ENCODE measurements at regions not wholly inside any gene's neighbourhood (a gene's known extent, or its start where the extent isn't known, plus 50 kb on each side); places are given as distances from the start of the nearest gene placed in this dataset.

DNA sequence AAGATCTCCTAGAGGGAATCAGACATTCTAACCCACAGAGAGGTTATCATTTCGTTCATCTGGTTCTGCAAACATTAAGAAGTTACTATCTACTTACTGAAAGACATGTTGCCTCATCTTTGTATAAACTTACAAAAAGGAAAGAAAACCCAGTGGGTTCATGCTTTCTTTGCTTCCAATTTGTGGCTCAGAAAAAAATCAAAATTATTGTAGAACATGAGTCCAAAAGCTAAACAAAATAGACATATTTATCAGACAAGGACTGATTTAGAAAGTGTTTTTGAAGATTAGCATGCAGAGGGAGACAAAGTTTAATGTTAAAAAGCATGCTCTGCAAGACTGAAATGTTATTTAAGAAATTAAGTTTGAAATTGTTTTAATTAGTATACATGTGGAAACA, 123.1 kb downstream of the MBL2 start:
- no peaks in the 10 kb centered on the region for H3K27me3 Mint-ChIP-seq
- intact Hi-C loops (cut with micrococcal nuclease): no loop called here

DNA sequence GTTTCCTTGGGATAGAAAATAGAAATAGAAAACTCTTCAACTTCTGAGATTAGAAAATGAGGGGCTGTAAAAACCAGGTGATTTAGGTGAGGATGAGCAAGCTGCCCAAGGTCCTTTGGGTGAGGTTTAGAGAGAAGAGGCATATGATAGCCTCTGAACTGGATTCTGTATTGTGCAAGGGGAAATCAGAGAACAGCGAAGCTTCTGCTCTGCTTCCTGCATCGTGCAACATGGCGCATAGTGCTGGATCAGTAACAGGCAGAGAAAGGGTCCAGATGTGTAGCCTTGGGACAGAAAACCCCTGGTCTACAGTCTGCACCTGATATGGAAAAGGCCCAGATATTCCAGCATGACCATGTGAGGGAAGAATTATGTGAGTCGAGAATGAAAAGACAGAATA, 121.7 kb downstream of the MBL2 start:
- Histone ChIP-seq H3K4me3 (ENCODE audit: low read length) (no peak overlapping the region), H3K27me3 (ENCODE audit: control insufficient read depth in 2 of 2, insufficient read depth in 2 of 2, low read length in 2 of 2) (no peaks in the 10 kb centered on the region), H3K36me3 (ENCODE audit: control insufficient read depth in 2 of 3, insufficient read depth in 3 of 3, low read length in 3 of 3) (no peaks in the 10 kb centered on the region), H3K9me3 (ENCODE audit: control insufficient read depth in 2 of 3, low read length in 3 of 3) (no peaks in the 10 kb centered on the region), H3K27ac (ENCODE audit: low read depth, low read length) (no peak overlapping the region), H3K4me1 (ENCODE audit: control insufficient read depth in 2 of 2, insufficient read depth in 2 of 2, low read length in 2 of 2) (no peaks in the 10 kb centered on the region)
- Mint-ChIP-seq H3K36me3 (no peaks in the 10 kb centered on the region), H3K27me3 (no peaks in the 10 kb centered on the region), H3K4me1 (no peaks in the 10 kb centered on the region), H3K9me3 (peaks cover 0 to 16% (median 0%) of the 10 kb centered on the region in 11 donors), H3K27ac (no peak overlapping the region), H3K4me3 (no peak overlapping the region)
- DNase-seq: no peak
- ATAC-seq: no peak
- intact Hi-C loops (cut with micrococcal nuclease): no loop called here
- CTCF ChIA-PET: no interaction called here
- POLR2A ChIA-PET: no interaction called here

More for the DNA sequence above, 123.1 kb downstream of the MBL2 start:
- H3K9me3 ChIP-seq (ENCODE audit: control insufficient read depth in 2 of 3, low read length in 3 of 3): no peaks in the 10 kb centered on the region
- Mint-ChIP-seq H3K9me3 (peaks cover 0 to 10% (median 0%) of the 10 kb centered on the region in 11 donors), H3K4me1 (no peaks in the 10 kb centered on the region), H3K27ac (no peak overlapping the region), H3K4me3 (no peak overlapping the region), H3K36me3 (no peaks in the 10 kb centered on the region)
- POLR2A ChIA-PET: no interaction called here
- no peak overlapping the region for H3K4me3 ChIP-seq (ENCODE audit: low read length)
- H3K36me3 ChIP-seq (ENCODE audit: control insufficient read depth in 2 of 3, insufficient read depth in 3 of 3, low read length in 3 of 3): no peaks in the 10 kb centered on the region
- CTCF ChIA-PET: no interaction called here
- H3K4me1 ChIP-seq (ENCODE audit: control insufficient read depth in 2 of 2, insufficient read depth in 2 of 2, low read length in 2 of 2): no peaks in the 10 kb centered on the region
- ATAC-seq (no peak), DNase-seq (no peak)
- H3K27me3 ChIP-seq (ENCODE audit: control insufficient read depth in 2 of 2, insufficient read depth in 2 of 2, low read length in 2 of 2): no peaks in the 10 kb centered on the region
- no peak overlapping the region for H3K27ac ChIP-seq (ENCODE audit: low read depth, low read length)

GRCh38 chr10:52651293-52651692, 121.3 kb downstream of the MBL2 start:
- Mint-ChIP-seq H3K4me1 (no peaks in the 10 kb centered on the region), H3K9me3 (peaks cover 0 to 16% (median 0%) of the 10 kb centered on the region in 11 donors), H3K36me3 (no peaks in the 10 kb centered on the region), H3K27ac (no peak overlapping the region), H3K4me3 (no peak overlapping the region), H3K27me3 (no peaks in the 10 kb centered on the region)
- ChIA-PET CTCF (no interaction called here), POLR2A (no interaction called here)
- Histone ChIP-seq H3K27me3 (ENCODE audit: control insufficient read depth in 2 of 2, insufficient read depth in 2 of 2, low read length in 2 of 2) (no peaks in the 10 kb centered on the region), H3K27ac (ENCODE audit: low read depth, low read length) (no peak overlapping the region), H3K4me1 (ENCODE audit: control insufficient read depth in 2 of 2, insufficient read depth in 2 of 2, low read length in 2 of 2) (no peaks in the 10 kb centered on the region), H3K36me3 (ENCODE audit: control insufficient read depth in 2 of 3, insufficient read depth in 3 of 3, low read length in 3 of 3) (no peaks in the 10 kb centered on the region), H3K4me3 (ENCODE audit: low read length) (no peak overlapping the region), H3K9me3 (ENCODE audit: control insufficient read depth in 2 of 3, low read length in 3 of 3) (no peaks in the 10 kb centered on the region)
- ATAC-seq: no peak
- DNase-seq: no peak
- intact Hi-C loops (cut with micrococcal nuclease): no loop called here

- CTCF ChIA-PET: interaction anchor here (0.6 kb wide), 1 partner anchor 8 kb away, joined by 3 read pairs; no protein-coding TSS in a partner anchor
- no peaks in the 10 kb centered on the region for H3K36me3 Mint-ChIP-seq
- Histone ChIP-seq H3K27ac (ENCODE audit: low read depth, low read length) (no peak overlapping the region), H3K4me1 (ENCODE audit: control insufficient read depth in 2 of 2, insufficient read depth in 2 of 2, low read length in 2 of 2) (no peaks in the 10 kb centered on the region), H3K4me3 (ENCODE audit: low read length) (no peak overlapping the region), H3K27me3 (ENCODE audit: control insufficient read depth in 2 of 2, insufficient read depth in 2 of 2, low read length in 2 of 2) (no peaks in the 10 kb centered on the region), H3K36me3 (ENCODE audit: control insufficient read depth in 2 of 3, insufficient read depth in 3 of 3, low read length in 3 of 3) (no peaks in the 10 kb centered on the region), H3K9me3 (ENCODE audit: control insufficient read depth in 2 of 3, low read length in 3 of 3) (no peaks in the 10 kb centered on the region)
- intact Hi-C loops (cut with micrococcal nuclease): no loop called here
- POLR2A ChIA-PET: no interaction called here
- ATAC-seq (no peak), DNase-seq (no peak)
- H3K27ac Mint-ChIP-seq: no peak overlapping the region
- peaks cover 0 to 16% (median 0%) of the 10 kb centered on the region in 11 donors for H3K9me3 Mint-ChIP-seq
- H3K27me3 Mint-ChIP-seq: no peaks in the 10 kb centered on the region
- H3K4me3 Mint-ChIP-seq: no peak overlapping the region
- H3K4me1 Mint-ChIP-seq: no peaks in the 10 kb centered on the region
These were observed 119.9 kb downstream of the MBL2 start for GRCh38 chr10:52652431-52653262.

DNA sequence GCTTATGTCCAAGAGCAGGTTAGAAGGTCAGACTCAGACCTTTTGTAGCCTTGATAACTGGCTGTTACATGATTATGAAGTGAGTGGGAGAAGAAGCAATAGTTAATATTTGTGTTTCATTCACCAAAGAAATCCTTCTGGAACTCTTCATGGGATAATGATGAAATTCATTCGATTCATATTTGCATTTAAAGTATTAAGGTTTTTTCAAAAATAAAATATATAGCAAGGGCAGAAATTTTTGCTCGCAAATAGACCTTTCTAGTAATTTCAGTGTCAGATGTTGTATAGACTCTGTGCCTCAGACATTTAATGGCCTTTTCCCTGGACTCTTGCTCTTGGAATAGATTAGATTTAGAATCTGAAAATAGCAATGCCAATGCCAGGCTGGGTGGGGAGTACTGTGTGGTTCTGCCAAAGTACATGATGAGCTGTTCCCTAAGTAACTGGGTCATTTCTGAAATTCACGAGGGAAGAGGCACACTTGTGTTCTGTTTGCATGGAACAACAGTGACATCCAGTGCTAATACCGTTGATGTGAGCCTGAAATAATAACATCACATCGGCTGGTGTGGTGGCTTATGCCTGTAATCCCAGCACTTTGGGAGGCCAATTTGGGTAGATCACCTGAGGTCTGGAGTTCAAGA, 119.2 kb downstream of the MBL2 start:
- Histone ChIP-seq H3K27ac (ENCODE audit: low read depth, low read length) (no peak overlapping the region), H3K4me1 (ENCODE audit: control insufficient read depth in 2 of 2, insufficient read depth in 2 of 2, low read length in 2 of 2) (no peaks in the 10 kb centered on the region), H3K9me3 (ENCODE audit: control insufficient read depth in 2 of 3, low read length in 3 of 3) (no peaks in the 10 kb centered on the region), H3K4me3 (ENCODE audit: low read length) (no peak overlapping the region), H3K36me3 (ENCODE audit: control insufficient read depth in 2 of 3, insufficient read depth in 3 of 3, low read length in 3 of 3) (no peaks in the 10 kb centered on the region), H3K27me3 (ENCODE audit: control insufficient read depth in 2 of 2, insufficient read depth in 2 of 2, low read length in 2 of 2) (no peaks in the 10 kb centered on the region)
- Mint-ChIP-seq H3K27me3 (no peaks in the 10 kb centered on the region), H3K9me3 (peaks cover 0 to 16% (median 0%) of the 10 kb centered on the region in 11 donors), H3K4me3 (no peak overlapping the region), H3K27ac (no peak overlapping the region), H3K4me1 (no peaks in the 10 kb centered on the region), H3K36me3 (no peaks in the 10 kb centered on the region)
- intact Hi-C loops (cut with micrococcal nuclease): no loop called here
- no peak for ATAC-seq
- ChIA-PET CTCF (interaction anchor here (0.6 kb wide), 1 partner anchor 9 kb away, joined by 3 read pairs; no protein-coding TSS in a partner anchor), POLR2A (no interaction called here)
- no peak for DNase-seq

DNA sequence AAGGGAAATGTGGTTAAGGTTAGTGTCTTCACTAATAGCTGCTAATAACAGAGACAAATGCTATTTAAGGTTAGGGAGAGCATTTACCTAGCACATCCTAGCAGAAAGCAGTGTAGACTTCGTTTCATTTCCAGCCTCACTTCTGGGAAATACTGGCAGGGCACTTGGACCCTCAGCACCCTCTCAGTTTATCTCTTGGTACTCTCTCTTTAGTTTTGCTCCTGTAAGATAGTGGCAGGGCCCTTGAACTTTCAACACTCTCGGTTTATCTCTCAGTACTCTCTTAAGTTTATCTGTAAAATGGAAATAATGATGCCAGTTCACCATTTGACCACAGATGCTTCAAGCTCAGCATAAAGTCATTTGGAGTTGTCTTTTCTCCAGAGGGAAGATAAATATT, 118.4 kb downstream of the MBL2 start:
- no peaks in the 10 kb centered on the region for H3K4me1 Mint-ChIP-seq
- Histone ChIP-seq H3K27ac (ENCODE audit: low read depth, low read length) (no peak overlapping the region), H3K4me3 (ENCODE audit: low read length) (no peak overlapping the region), H3K27me3 (ENCODE audit: control insufficient read depth in 2 of 2, insufficient read depth in 2 of 2, low read length in 2 of 2) (no peaks in the 10 kb centered on the region), H3K36me3 (ENCODE audit: control insufficient read depth in 2 of 3, insufficient read depth in 3 of 3, low read length in 3 of 3) (no peaks in the 10 kb centered on the region), H3K4me1 (ENCODE audit: control insufficient read depth in 2 of 2, insufficient read depth in 2 of 2, low read length in 2 of 2) (no peaks in the 10 kb centered on the region), H3K9me3 (ENCODE audit: control insufficient read depth in 2 of 3, low read length in 3 of 3) (no peaks in the 10 kb centered on the region)
- intact Hi-C loops (cut with micrococcal nuclease): no loop called here
- H3K36me3 Mint-ChIP-seq: no peaks in the 10 kb centered on the region
- H3K27me3 Mint-ChIP-seq: no peaks in the 10 kb centered on the region
- peaks cover 0 to 16% (median 0%) of the 10 kb centered on the region in 11 donors for H3K9me3 Mint-ChIP-seq
- ATAC-seq: no peak
- no peak for DNase-seq
- H3K4me3 Mint-ChIP-seq: no peak overlapping the region
- POLR2A ChIA-PET: no interaction called here
- CTCF ChIA-PET: no interaction called here
- no peak overlapping the region for H3K27ac Mint-ChIP-seq

DNA sequence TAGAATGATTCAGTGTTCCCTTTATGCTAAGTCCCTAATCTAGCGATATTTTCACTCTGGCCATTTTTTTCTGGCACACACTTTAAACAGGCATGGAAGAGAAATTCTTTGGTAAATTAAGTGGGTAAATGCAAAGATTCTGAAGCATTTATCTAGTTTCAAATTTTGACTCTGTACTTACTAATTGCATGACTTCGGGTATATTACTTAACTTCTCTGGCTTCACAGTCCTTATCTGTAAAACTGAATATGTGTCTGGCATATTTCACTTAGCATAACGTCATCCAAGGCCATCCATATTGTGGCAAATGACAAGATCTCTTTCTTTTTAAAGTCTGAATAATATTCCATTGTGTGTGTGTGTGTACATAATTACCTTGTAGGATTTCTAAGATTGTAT, 114.5 kb downstream of the MBL2 start:
- ATAC-seq (no peak), DNase-seq (no peak)
- Histone ChIP-seq H3K9me3 (ENCODE audit: control insufficient read depth in 2 of 3, low read length in 3 of 3) (no peaks in the 10 kb centered on the region), H3K27me3 (ENCODE audit: control insufficient read depth in 2 of 2, insufficient read depth in 2 of 2, low read length in 2 of 2) (no peaks in the 10 kb centered on the region), H3K36me3 (ENCODE audit: control insufficient read depth in 2 of 3, insufficient read depth in 3 of 3, low read length in 3 of 3) (no peaks in the 10 kb centered on the region), H3K4me1 (ENCODE audit: control insufficient read depth in 2 of 2, insufficient read depth in 2 of 2, low read length in 2 of 2) (no peaks in the 10 kb centered on the region), H3K4me3 (ENCODE audit: low read length) (no peak overlapping the region), H3K27ac (ENCODE audit: low read depth, low read length) (no peak overlapping the region)
- Mint-ChIP-seq H3K4me3 (no peak overlapping the region), H3K9me3 (peaks cover 0 to 9% (median 0%) of the 10 kb centered on the region in 11 donors), H3K27ac (no peak overlapping the region), H3K36me3 (no peaks in the 10 kb centered on the region), H3K27me3 (no peaks in the 10 kb centered on the region), H3K4me1 (no peaks in the 10 kb centered on the region)
- intact Hi-C loops (cut with micrococcal nuclease): no loop called here
- ChIA-PET CTCF (no interaction called here), POLR2A (no interaction called here)
